HepG2 (cell line): ENCODE measurements at regions not wholly inside any gene's neighbourhood (a gene's known extent, or its start where the extent isn't known, plus 50 kb on each side); places are given as distances from the start of the nearest gene placed in this dataset.

Source experiments
- ATAC-seq: fragments of 200-7000 bp; cut with Tn5 transposase; 3 replicates; pipeline ENCODE4 v1.9.1; 2020; ENCODE audit warnings: mild to moderate bottlenecking, moderate library complexity
- BruUV-seq: library from RNA; stranded (reverse); fragments of 400-500 nt; replicated peaks from 2 replicates; lab custom pipeline; 2021; lab: Mats Ljungman, UMichigan
- CTCF ChIA-PET: fragments of 300-600 bp; formaldehyde crosslinking; extraction: SDS; loops from one replicate; lab custom pipeline; 2021; ENCODE audit warnings: low total read pairs, inconsistent platforms, low intra/inter-chr PET ratio; lab: Yijun Ruan, JAX
- POLR2A ChIA-PET: fragments of 350-600 bp; sonication (Branson Sonifier 250); formaldehyde crosslinking; loops from one replicate; lab custom pipeline; 2020; ENCODE audit warnings: antibody characterized with exemption, inconsistent platforms; lab: Yijun Ruan, JAX
- DNase-seq: peaks from one replicate; pipeline ENCODE4 v3.0.0-alpha.2; 2015; ENCODE audit warnings: low spot score
- FAIRE-seq: peaks from 3 replicates; lab custom pipeline; 2011; peaks lifted over from hg19 to GRCh38; lab: Jason Lieb, UNC
- H2AFZ ChIP-seq: one replicate; pipeline ENCODE4 v1.6.1; 2011; ENCODE audit warnings: low read length, inconsistent platforms
- H3K27ac ChIP-seq: fragments of 300-600 bp; 3 replicates; pipeline ENCODE4 v1.8.0; 2011; ENCODE audit warnings: mixed run types, mild to moderate bottlenecking, mixed read lengths, low read length, inconsistent platforms; ENCODE audit not compliant: insufficient read depth; ENCODE audit errors: extremely low read length
- H3K27me3 ChIP-seq, 2 experiments: fragments of 200-600 bp in 1 of 2; 2 replicates in 1 of 2; 3 replicates in 1 of 2; pipeline versions ENCODE4 v1.6.0 to v1.8.0; 2011; ENCODE audit warnings: low read length in 2 of 2, mild to moderate bottlenecking in 2 of 2, moderate library complexity in 2 of 2, inconsistent platforms in 1 of 2; ENCODE audit not compliant: insufficient read depth in 2 of 2, control insufficient read depth in 1 of 2
- H3K36me3 ChIP-seq, 2 experiments: fragments of 200-600 bp in 1 of 2; replicated peaks in 1 of 2; 2 replicates in 1 of 2; 3 replicates in 1 of 2; pipeline versions ENCODE4 v1.5.1 to v1.8.0; 2011; ENCODE audit warnings: low read length in 2 of 2, inconsistent platforms in 1 of 2; ENCODE audit not compliant: insufficient read depth in 2 of 2, control insufficient read depth in 1 of 2
- H3K4me1 ChIP-seq: 2 replicates; pipeline ENCODE4 v1.5.1; 2012; ENCODE audit warnings: low read length, inconsistent platforms; ENCODE audit not compliant: insufficient read depth
- H3K4me2 ChIP-seq: 2 replicates; pipeline ENCODE4 v1.6.0; 2011; ENCODE audit warnings: low read depth, low read length, inconsistent platforms
- H3K4me3 ChIP-seq, 3 experiments: fragments of 200-600 bp in 1 of 3; sonication (generic), shearing (Covaris generic) in 1 of 3; replicated peaks in 1 of 3; 2 replicates each; pipeline ENCODE4 v1.5.1; 2011 to 2016; ENCODE audit warnings: low read length in 3 of 3, inconsistent platforms in 2 of 3, low read depth in 2 of 3, mild to moderate bottlenecking in 2 of 3, control low read depth in 1 of 3, mixed read lengths in 1 of 3; ENCODE audit not compliant: insufficient read depth in 1 of 3
- H3K79me2 ChIP-seq: one replicate; pipeline ENCODE4 v1.6.1; 2011; ENCODE audit warnings: low read length, inconsistent platforms; ENCODE audit not compliant: insufficient read depth
- H3K9ac ChIP-seq: 2 replicates; pipeline ENCODE4 v1.6.0; 2011; ENCODE audit warnings: mild to moderate bottlenecking, low read depth, low read length, inconsistent platforms; ENCODE audit not compliant: insufficient read depth
- H3K9me3 ChIP-seq: 2 replicates; pipeline ENCODE4 v1.5.1; 2012; ENCODE audit warnings: mild to moderate bottlenecking, low read length
- H4K20me1 ChIP-seq: 2 replicates; pipeline ENCODE4 v1.6.0; 2011; ENCODE audit warnings: inconsistent platforms, mild to moderate bottlenecking, low read length, moderate library complexity; ENCODE audit not compliant: insufficient read depth
- CCDC6 ChIP-seq: sonication (generic); formaldehyde crosslinking; IDR thresholded peaks from 2 replicates; pipeline ENCODE4 v1.8.1; 2022; ENCODE audit warnings: mild to moderate bottlenecking, missing genetic modification reagents, moderate library complexity
- MTA1 ChIP-seq: sonication (generic); formaldehyde crosslinking; IDR thresholded peaks from 2 replicates; pipeline ENCODE4 v1.4.0; 2020; ENCODE audit warnings: missing genetic modification reagents, mild to moderate bottlenecking, borderline replicate concordance
- NCOA5 ChIP-seq: sonication (generic); formaldehyde crosslinking; IDR thresholded peaks from 2 replicates; pipeline ENCODE4 v1.4.0; 2020; ENCODE audit warnings: missing genetic modification reagents
- NFKB2 ChIP-seq: sonication (generic); formaldehyde crosslinking; IDR thresholded peaks from 2 replicates; pipeline ENCODE4 v1.4.0; 2020; ENCODE audit warnings: missing genetic modification reagents, borderline replicate concordance
- SATB2 ChIP-seq: sonication (generic); formaldehyde crosslinking; IDR thresholded peaks from 2 replicates; pipeline ENCODE4 v1.5.0; 2020; ENCODE audit warnings: missing genetic modification reagents
- SIN3A ChIP-seq: IDR thresholded peaks from 2 replicates; pipeline ENCODE4 v1.6.1; 2011; ENCODE audit warnings: low read depth, mild to moderate bottlenecking, control low read depth, low read length, borderline replicate concordance
- SMC3 ChIP-seq: IDR thresholded peaks from 2 replicates; pipeline ENCODE4 v1.6.1; 2011; ENCODE audit warnings: low read length, improper control_type of control experiment
- SUZ12 ChIP-seq: fragments of 150-350 bp; IDR thresholded peaks from 2 replicates; pipeline ENCODE4 v1.6.1; 2014; ENCODE audit warnings: low read depth, low read length
- TBX2 ChIP-seq: sonication (generic); formaldehyde crosslinking; IDR thresholded peaks from 2 replicates; pipeline ENCODE4 v1.5.0; 2020; ENCODE audit warnings: missing genetic modification reagents, mild to moderate bottlenecking, borderline replicate concordance
- ZHX1 ChIP-seq: sonication (generic); formaldehyde crosslinking; IDR thresholded peaks from 2 replicates; pipeline ENCODE4 v1.8.1; 2022; ENCODE audit warnings: low read depth, mild to moderate bottlenecking, missing genetic modification reagents
- ZNF235 ChIP-seq: sonication (generic); formaldehyde crosslinking; IDR thresholded peaks from 2 replicates; pipeline ENCODE4 v1.8.1; 2023; ENCODE audit warnings: mild to moderate bottlenecking, missing genetic modification reagents, borderline replicate concordance
- ZNF782 ChIP-seq: sonication (generic); formaldehyde crosslinking; IDR thresholded peaks from 2 replicates; pipeline ENCODE4 v1.4.0; 2020; ENCODE audit warnings: missing genetic modification reagents, mild to moderate bottlenecking, borderline replicate concordance
- WGBS: methylation state at CpG from one replicate; pipeline ENCODE4 v1.1.6; 2017; ENCODE audit warnings: low lambda C conversion rate; 5-methylcytosine and 5-hydroxymethylcytosine counted together
- in situ Hi-C: cut with HindIII; loops from 2 replicates; pipeline ENCODE4 v1.10.0; 2017; ENCODE audit warnings: low pct_unique_long_range_greater_than_20kb; ENCODE audit not compliant: extremely low pct_ligation_motif_present
- intact Hi-C: fragments of 100-400 bp; cut with micrococcal nuclease; formaldehyde crosslinking; loops from one replicate; pipeline ENCODE4 v1.10.0; 2022; ENCODE audit not compliant: unreplicated experiment
- TF ChIP-seq, protein P1 (sequence below): sonication (generic); formaldehyde crosslinking; IDR thresholded peaks from 2 replicates; pipeline ENCODE4 v1.8.1; 2023; ENCODE audit warnings: missing genetic modification reagents, mild to moderate bottlenecking, borderline replicate concordance
- TF ChIP-seq, protein P2 (sequence below): sonication (generic); formaldehyde crosslinking; IDR thresholded peaks from 2 replicates; pipeline ENCODE4 v1.5.1; 2020; ENCODE audit warnings: missing genetic modification reagents, mild to moderate bottlenecking, borderline replicate concordance
- TF ChIP-seq, protein P3 (sequence below): sonication (generic); formaldehyde crosslinking; conservative IDR thresholded peaks from 2 replicates; pipeline ENCODE4 v1.5.0; 2020; ENCODE audit warnings: missing genetic modification reagents
- TF ChIP-seq, protein P4 (sequence below): sonication (generic); formaldehyde crosslinking; IDR thresholded peaks from 2 replicates; pipeline ENCODE4 v1.4.0; 2020; ENCODE audit warnings: missing genetic modification reagents

DNA sequence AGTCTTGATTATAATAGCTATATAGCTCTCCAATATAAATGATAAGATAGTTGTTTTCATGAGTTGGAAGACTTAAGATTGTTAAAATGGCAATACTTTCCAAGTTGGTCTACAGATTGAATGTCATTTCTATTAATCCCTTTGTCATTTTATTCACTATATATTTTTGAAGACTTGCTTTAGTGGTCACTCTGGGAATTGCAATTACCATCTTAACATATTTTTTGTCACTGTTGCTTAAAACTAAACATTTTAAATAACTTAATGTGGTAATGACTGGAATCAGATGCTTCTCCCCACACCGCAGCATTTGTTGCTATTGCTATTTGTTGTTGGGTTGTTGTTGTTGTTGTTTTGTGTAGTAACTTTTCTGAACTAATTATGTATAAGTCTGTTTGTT is 1592.9 kb downstream of the MRPL39 start:
- FAIRE-seq (no peak), ATAC-seq (no peak), DNase-seq (no peak)
- no peak overlapping the region for H3K27ac ChIP-seq
- H2AFZ ChIP-seq: no peak overlapping the region
- peaks cover 91% of the 10 kb centered on the region for H3K9me3 ChIP-seq
- WGBS: 4% methylated on average over 1 of the region's 1 CpG
- H3K4me1 ChIP-seq: no peaks in the 10 kb centered on the region
- ChIA-PET POLR2A (no interaction called here), CTCF (no interaction called here)
- no peaks in the 10 kb centered on the region for H4K20me1 ChIP-seq
- H3K4me2 ChIP-seq: no peak overlapping the region
- no peak overlapping the region for H3K4me3 ChIP-seq
- H3K9ac ChIP-seq: no peak overlapping the region
- BruUV-seq: no TSS peak
- H3K27me3 ChIP-seq: no peaks in the 10 kb centered on the region
- TF ChIP-seq CCDC6 (CRISPR knock-in tag) (no peak), SMC3 (no peak), MTA1 (CRISPR knock-in tag) (no peak), SATB2 (CRISPR knock-in tag) (no peak), NCOA5 (CRISPR knock-in tag) (no peak), SIN3A (no peak), ZNF782 (CRISPR knock-in tag) (no peak), NFKB2 (CRISPR knock-in tag) (no peak), SUZ12 (no peak), TBX2 (CRISPR knock-in tag) (no peak), ZHX1 (CRISPR knock-in tag) (no peak), ZNF235 (CRISPR knock-in tag) (no peak)
- TF ChIP-seq, protein P1, sequence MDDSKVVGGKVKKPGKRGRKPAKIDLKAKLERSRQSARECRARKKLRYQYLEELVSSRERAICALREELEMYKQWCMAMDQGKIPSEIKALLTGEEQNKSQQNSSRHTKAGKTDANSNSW: no peak
- TF ChIP-seq, protein P2, sequence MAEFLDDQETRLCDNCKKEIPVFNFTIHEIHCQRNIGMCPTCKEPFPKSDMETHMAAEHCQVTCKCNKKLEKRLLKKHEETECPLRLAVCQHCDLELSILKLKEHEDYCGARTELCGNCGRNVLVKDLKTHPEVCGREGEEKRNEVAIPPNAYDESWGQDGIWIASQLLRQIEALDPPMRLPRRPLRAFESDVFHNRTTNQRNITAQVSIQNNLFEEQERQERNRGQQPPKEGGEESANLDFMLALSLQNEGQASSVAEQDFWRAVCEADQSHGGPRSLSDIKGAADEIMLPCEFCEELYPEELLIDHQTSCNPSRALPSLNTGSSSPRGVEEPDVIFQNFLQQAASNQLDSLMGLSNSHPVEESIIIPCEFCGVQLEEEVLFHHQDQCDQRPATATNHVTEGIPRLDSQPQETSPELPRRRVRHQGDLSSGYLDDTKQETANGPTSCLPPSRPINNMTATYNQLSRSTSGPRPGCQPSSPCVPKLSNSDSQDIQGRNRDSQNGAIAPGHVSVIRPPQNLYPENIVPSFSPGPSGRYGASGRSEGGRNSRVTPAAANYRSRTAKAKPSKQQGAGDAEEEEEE (CRISPR knock-in tag): no peak
- TF ChIP-seq, protein P3, sequence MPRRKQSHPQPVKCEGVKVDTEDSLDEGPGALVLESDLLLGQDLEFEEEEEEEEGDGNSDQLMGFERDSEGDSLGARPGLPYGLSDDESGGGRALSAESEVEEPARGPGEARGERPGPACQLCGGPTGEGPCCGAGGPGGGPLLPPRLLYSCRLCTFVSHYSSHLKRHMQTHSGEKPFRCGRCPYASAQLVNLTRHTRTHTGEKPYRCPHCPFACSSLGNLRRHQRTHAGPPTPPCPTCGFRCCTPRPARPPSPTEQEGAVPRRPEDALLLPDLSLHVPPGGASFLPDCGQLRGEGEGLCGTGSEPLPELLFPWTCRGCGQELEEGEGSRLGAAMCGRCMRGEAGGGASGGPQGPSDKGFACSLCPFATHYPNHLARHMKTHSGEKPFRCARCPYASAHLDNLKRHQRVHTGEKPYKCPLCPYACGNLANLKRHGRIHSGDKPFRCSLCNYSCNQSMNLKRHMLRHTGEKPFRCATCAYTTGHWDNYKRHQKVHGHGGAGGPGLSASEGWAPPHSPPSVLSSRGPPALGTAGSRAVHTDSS: no peak
- TF ChIP-seq, protein P4, sequence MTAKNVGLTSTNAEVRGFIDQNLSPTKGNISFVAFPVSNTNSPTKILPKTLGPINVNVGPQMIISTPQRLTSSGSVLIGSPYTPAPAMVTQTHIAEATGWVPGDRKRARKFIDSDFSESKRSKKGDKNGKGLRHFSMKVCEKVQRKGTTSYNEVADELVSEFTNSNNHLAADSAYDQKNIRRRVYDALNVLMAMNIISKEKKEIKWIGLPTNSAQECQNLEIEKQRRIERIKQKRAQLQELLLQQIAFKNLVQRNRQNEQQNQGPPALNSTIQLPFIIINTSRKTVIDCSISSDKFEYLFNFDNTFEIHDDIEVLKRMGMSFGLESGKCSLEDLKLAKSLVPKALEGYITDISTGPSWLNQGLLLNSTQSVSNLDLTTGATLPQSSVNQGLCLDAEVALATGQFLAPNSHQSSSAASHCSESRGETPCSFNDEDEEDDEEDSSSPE (CRISPR knock-in tag): no peak
- intact Hi-C loops (no loop called here), in situ Hi-C loops (no loop called here)
- H3K79me2 ChIP-seq: no peaks in the 10 kb centered on the region
- no peaks in the 10 kb centered on the region for H3K36me3 ChIP-seq
